ENCODE measurements at regions not wholly inside any gene's neighbourhood (a gene's known extent, or its start where the extent isn't known, plus 50 kb on each side); places are given as distances from the start of the nearest gene placed in this dataset.

- no peak overlapping the region for H3K4me3 ChIP-seq (ENCODE audit: low read depth, low read length)
- no peak for TF ChIP-seq CTCF (conservative IDR thresholded peaks at IDR 0.05; ENCODE audit: low read depth, low read length)
- DNase-seq (ENCODE audit: low read depth), result no peak
Measured at GRCh38 chr7:34457329-34457728, 200.7 kb upstream of the NPSR1 start.

- no peak for TF ChIP-seq CTCF (conservative IDR thresholded peaks at IDR 0.05; ENCODE audit: low read depth, low read length)
- peak; percentile 8 for DNase-seq (ENCODE audit: low read depth)
- H3K4me3 ChIP-seq (ENCODE audit: low read depth, low read length), result no peak overlapping the region
Measured at GRCh38 chr7:34463830-34464229, 194.2 kb upstream of the NPSR1 start.

GRCh38 chr7:34471844-34472243 is 186.2 kb upstream of the NPSR1 start:
- H3K4me3 ChIP-seq (ENCODE audit: low read depth, low read length), result no peak overlapping the region
- no peak for TF ChIP-seq CTCF (conservative IDR thresholded peaks at IDR 0.05; ENCODE audit: low read depth, low read length)
- no peak for DNase-seq (ENCODE audit: low read depth)

- H3K4me3 ChIP-seq (ENCODE audit: low read depth, low read length), result no peak overlapping the region
- DNase-seq (ENCODE audit: low read depth), result no peak
- no peak for TF ChIP-seq CTCF (conservative IDR thresholded peaks at IDR 0.05; ENCODE audit: low read depth, low read length)
Measured at GRCh38 chr7:34486371-34486770, 171.6 kb upstream of the NPSR1 start.

GRCh38 chr7:34487391-34488115 is 170.5 kb upstream of the NPSR1 start:
- TF ChIP-seq CTCF (conservative IDR thresholded peaks at IDR 0.05; ENCODE audit: low read depth, low read length), result no peak

GRCh38 chr7:34488766-34489165 is 169.3 kb upstream of the NPSR1 start:
- DNase-seq (ENCODE audit: low read depth), result peak; percentile 6
- no peak for TF ChIP-seq CTCF (conservative IDR thresholded peaks at IDR 0.05; ENCODE audit: low read depth, low read length)
- H3K4me3 ChIP-seq (ENCODE audit: low read depth, low read length), result no peak overlapping the region

More at GRCh38 chr7:34487391-34488115, 170.5 kb upstream of the NPSR1 start:
- H3K4me3 ChIP-seq (ENCODE audit: low read depth, low read length), result no peak overlapping the region
- DNase-seq (ENCODE audit: low read depth), result no peak

- no peak for TF ChIP-seq CTCF (conservative IDR thresholded peaks at IDR 0.05; ENCODE audit: low read depth, low read length)
- DNase-seq (ENCODE audit: low read depth), result no peak
- no peak overlapping the region for H3K4me3 ChIP-seq (ENCODE audit: low read depth, low read length)
Measured at GRCh38 chr7:34491899-34492298, 166.1 kb upstream of the NPSR1 start.

All from choroid plexus epithelial cell (primary cell).